Mucosa of rectum (tissue), 2 donors: ENCODE measurements at regions not wholly inside any gene's neighbourhood (a gene's known extent, or its start where the extent isn't known, plus 50 kb on each side); places are given as distances from the start of the nearest gene placed in this dataset.

Source experiments
- H3K27ac ChIP-seq, 2 donors: one replicate each; pipeline ENCODE4 v1.7.0; 2013; ENCODE audit warnings: inconsistent platforms in 2 of 2, low read depth in 2 of 2, low read length in 2 of 2
- H3K27me3 ChIP-seq, 2 donors: one replicate each; pipeline ENCODE4 v1.7.0; 2013; ENCODE audit warnings: low read length in 2 of 2; ENCODE audit not compliant: control insufficient read depth in 2 of 2, insufficient read depth in 2 of 2
- H3K36me3 ChIP-seq, 2 donors: one replicate each; pipeline ENCODE4 v1.7.0; 2013; ENCODE audit warnings: low read length in 2 of 2; ENCODE audit not compliant: control insufficient read depth in 2 of 2, insufficient read depth in 2 of 2
- H3K4me1 ChIP-seq, 2 donors: one replicate each; pipeline ENCODE4 v1.7.0; 2013; ENCODE audit warnings: low read length in 2 of 2, mild to moderate bottlenecking in 1 of 2; ENCODE audit not compliant: control insufficient read depth in 2 of 2, insufficient read depth in 2 of 2
- H3K4me3 ChIP-seq, 2 donors: one replicate each; pipeline ENCODE4 v1.7.0; 2013; ENCODE audit warnings: low read length in 2 of 2
- H3K9ac ChIP-seq, 2 donors: one replicate each; pipeline ENCODE4 v1.7.0; 2013; ENCODE audit warnings: low read length in 2 of 2, low read depth in 1 of 2, mild to moderate bottlenecking in 1 of 2
- H3K9me3 ChIP-seq, 2 donors: one replicate each; pipeline ENCODE4 v1.7.0; 2013; ENCODE audit warnings: low read length in 2 of 2; ENCODE audit not compliant: control insufficient read depth in 2 of 2
- donor health status: healthy.
- donor health status: Normal muscosa, but diverticular disease.

DNA sequence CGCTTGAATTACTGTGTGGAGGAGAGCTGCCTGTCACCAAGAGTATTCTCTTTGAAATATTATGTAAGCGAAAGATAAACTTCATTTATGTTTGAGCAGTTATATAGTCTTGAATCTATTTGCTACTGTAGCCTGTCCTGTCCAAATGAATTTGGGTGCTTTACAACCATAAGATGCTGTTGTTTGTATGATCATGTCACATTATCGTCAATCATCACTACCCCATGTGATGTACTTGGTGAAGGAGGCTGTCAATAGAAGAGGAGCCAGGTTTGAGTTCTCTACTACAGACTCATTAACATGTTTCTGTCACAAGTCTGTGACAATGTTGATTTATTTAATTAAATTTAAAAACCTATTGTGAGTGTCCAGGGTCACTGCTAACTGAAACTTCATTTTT is 403.3 kb upstream of the MEF2C start:
- H3K27ac ChIP-seq: no peak overlapping the region
- no peaks in the 10 kb centered on the region for H3K4me1 ChIP-seq
- no peaks in the 10 kb centered on the region for H3K27me3 ChIP-seq
- H3K4me3 ChIP-seq: no peak overlapping the region
- H3K9me3 ChIP-seq: no peaks in the 10 kb centered on the region
- no peaks in the 10 kb centered on the region for H3K36me3 ChIP-seq
- no peak overlapping the region for H3K9ac ChIP-seq

DNA sequence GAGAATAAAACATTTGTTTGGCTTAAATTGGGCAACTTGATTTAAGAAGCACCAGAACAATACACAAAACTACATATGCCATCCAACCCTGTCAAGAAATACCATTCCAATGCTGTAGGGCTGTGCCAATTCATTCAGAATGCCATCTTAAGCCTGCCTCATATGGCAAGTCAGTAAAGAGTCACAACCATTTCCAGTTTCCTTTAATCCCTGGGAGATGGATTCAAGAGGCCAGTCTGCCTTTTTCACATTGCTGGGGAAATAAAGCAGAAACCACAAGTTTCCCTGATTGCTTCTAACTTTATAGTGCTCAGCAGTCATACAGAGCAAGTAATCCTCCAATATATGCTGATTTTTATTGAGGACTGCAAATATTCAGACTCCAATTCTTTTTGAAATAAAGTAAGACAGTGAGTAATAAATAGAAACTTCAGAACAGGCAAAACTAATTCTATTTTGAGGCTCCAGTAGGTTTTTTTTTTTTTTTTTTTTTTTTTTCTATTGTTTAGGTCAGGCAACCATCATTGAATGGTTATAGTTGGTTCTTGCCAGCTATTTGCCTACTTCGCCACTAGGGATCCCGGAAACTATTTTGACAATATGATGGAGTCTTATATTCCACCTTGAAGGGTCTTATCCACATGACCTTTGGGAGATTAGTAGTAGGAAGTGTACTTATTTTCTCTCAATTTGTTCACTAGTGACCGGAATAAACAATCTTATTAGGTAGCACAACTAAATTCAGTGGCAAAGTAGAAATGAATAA is 400.9 kb upstream of the MEF2C start:
- Histone ChIP-seq H3K9me3 (no peaks in the 10 kb centered on the region), H3K9ac (no peak overlapping the region), H3K4me1 (no peaks in the 10 kb centered on the region), H3K27ac (no peak overlapping the region), H3K4me3 (no peak overlapping the region), H3K27me3 (no peaks in the 10 kb centered on the region), H3K36me3 (no peaks in the 10 kb centered on the region)

DNA sequence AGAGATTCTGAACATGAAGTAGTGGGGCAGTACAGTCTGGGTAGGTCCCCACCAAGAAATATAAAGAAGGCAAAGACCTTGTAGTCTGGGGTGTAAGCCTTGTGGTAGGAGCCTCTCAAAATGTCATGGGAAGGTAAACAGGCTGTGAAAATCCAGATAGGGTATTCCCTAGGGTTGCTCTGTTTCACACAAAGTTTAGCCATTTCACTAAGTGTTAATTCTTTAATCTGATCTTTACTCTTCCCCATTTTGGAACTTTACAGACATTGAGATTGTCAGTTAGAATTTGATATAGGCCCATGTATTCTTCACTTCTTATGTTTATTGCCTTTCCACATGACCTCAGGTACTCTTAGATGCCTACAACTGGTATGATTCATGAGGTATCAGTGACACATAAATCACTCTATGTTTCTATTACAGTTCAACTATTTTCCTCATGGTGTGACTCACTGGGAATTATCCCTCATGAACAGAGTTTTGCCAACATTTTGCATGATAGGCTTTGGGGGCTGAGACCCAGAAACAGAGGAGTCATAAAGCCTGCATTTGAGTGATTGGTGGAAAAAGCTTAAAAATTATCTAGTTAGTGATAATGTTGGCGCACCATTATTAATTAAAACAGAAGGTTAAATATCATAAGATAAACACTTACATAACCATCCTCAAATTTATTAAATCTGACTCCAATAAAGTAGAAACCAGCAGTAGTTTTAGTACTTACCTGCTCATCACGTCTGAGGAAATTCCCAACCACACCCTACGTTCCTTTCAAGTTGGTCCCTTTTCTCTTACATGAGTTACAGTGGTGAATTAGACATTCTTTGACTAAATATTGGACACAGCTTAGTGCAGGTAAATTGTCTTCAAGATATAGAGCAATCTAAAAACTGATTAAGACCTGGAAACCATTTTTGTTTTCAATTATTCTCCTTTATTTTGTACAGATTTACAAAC is 399.8 kb upstream of the MEF2C start:
- Histone ChIP-seq H3K9ac (no peak overlapping the region), H3K36me3 (no peaks in the 10 kb centered on the region), H3K9me3 (no peaks in the 10 kb centered on the region), H3K27ac (no peak overlapping the region), H3K4me3 (no peak overlapping the region), H3K4me1 (no peaks in the 10 kb centered on the region), H3K27me3 (no peaks in the 10 kb centered on the region)

DNA sequence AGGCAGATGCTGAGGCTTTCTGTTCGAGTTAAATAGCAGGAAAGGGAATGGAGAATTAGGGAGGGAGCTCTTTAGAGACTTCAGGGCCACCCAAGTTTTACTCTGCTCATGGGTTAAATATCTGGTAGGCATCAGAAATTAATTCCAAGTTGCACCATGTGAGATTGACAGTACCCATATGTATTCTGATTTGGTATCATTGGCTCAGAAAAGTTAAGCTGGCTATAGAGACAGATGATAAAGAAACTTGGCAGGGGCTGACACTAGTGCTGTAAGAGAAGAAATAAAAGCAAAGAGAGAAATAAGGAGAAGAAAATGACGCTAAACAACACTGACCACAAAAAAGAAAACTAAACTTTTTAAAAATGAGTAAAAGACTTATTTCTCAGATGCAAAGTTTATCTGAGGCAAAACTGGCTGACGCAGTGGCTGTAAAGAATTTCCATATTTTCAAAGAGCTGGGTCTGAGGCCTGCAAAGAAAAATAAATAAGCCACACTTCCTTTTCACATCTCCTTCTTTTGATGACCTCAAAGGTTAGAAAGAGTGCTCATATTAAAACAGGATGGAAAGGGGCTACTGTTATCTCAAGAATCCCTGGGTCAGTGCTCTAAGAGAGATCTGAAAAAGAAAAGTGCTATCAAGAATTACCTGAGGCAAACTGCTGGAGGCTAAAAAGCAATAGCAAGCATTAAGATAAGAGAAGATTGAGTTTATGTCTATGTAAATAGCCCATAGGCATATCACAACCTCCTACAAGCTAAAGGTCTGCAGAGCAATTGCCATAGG is 399.0 kb upstream of the MEF2C start:
- no peak overlapping the region for H3K27ac ChIP-seq
- no peak overlapping the region for H3K9ac ChIP-seq
- no peaks in the 10 kb centered on the region for H3K27me3 ChIP-seq
- H3K9me3 ChIP-seq: no peaks in the 10 kb centered on the region
- H3K4me1 ChIP-seq: no peaks in the 10 kb centered on the region
- H3K36me3 ChIP-seq: no peaks in the 10 kb centered on the region
- H3K4me3 ChIP-seq: no peak overlapping the region

DNA sequence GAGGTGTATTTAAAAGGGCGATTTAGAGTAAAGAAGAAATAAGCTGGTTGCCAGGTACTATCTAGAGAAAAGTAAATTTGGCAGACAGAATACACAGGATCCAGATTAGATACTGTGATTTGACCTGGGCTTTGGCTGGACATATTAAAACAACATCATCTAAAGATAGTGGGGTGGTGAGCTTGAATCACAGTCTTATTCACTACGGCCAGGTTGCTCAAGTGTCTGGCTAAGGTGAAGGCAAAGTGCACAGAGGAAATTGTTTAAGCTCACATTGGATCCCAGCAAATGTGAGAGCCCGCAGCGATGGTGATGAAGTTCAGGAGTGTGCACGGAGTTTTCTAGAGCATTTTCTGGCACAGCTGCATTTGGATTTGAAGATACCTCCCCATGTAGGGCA is 398.2 kb upstream of the MEF2C start:
- Histone ChIP-seq H3K9me3 (no peaks in the 10 kb centered on the region), H3K27me3 (no peaks in the 10 kb centered on the region), H3K36me3 (no peaks in the 10 kb centered on the region), H3K4me1 (no peaks in the 10 kb centered on the region), H3K27ac (no peak overlapping the region), H3K9ac (no peak overlapping the region), H3K4me3 (no peak overlapping the region)

DNA sequence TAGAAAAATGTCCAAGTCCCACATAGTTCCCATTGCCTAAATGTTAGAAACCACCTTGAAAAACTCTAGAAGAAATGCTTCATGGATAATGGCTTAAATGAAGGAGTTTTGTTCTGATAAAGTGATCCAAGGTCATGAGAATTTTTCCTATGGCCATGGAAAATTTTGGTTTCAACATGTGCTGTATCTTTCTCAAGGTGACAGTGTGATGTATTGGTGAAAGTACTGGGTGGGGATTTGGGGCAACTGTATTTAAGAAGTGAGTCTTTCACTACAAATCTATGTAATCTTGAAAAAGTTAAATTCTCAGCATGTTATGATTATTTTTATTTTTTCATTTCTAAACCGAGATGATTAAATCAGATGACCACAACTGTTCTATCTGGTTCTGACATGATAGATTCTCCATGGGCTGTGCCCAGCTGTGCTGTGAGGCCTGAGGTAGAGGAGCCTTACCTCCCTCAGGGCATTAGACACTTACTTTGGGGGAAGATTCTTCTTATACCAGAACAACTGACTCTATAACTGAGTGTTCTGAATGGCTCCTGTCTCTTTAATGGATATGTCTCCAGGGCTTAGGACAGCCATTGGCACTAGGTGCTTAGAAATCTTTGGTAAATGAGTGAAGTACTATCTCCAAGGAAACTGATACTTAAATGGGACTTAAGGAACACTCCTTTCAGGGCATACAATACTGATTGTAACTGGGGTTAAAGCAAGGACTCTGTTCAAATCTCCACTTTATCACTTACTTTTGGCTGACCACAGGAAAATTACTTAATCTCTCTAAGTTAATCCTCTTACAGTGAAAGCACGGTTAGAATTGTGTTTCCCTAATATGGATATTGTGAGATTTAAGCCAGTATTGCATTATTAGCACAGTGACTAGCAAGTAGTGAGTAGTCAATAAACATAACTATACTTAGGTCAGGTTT is 397.4 kb upstream of the MEF2C start:
- H3K9ac ChIP-seq: no peak overlapping the region
- no peaks in the 10 kb centered on the region for H3K9me3 ChIP-seq
- H3K27me3 ChIP-seq: no peaks in the 10 kb centered on the region
- H3K4me3 ChIP-seq: no peak overlapping the region
- no peak overlapping the region for H3K27ac ChIP-seq
- no peaks in the 10 kb centered on the region for H3K4me1 ChIP-seq
- H3K36me3 ChIP-seq: no peaks in the 10 kb centered on the region

DNA sequence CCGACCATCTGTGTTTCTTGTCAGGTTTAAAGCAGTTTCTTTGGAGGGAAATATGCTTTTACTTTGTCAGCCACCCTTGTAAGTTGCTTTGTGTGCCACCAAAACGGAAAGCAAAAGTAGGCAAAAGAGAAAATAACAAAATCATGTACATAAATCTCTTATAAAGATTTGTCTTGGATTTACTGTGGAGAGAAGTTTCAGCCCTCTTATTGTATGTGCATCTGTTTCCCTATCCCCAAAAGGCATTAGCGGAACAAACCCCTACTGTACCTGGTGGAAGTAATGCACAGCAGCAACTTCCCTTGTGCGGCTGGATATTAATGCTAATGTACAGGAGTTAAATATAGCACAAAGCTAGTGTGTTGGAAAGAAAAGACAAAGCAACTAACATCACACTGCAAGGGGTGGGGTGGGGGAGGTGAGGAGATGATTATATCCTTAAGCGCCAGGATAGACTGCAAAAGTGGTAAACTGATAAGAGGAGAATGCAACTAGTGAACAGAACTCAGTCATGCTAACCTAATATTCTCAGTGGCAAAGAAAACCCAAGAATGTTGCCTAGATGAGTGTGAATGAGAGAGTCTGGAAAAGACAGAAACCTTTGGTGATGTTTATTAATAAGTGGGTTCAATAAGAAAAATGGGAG is 396.5 kb upstream of the MEF2C start:
- no peaks in the 10 kb centered on the region for H3K9me3 ChIP-seq
- no peak overlapping the region for H3K9ac ChIP-seq
- no peaks in the 10 kb centered on the region for H3K4me1 ChIP-seq
- H3K27me3 ChIP-seq: no peaks in the 10 kb centered on the region
- no peak overlapping the region for H3K27ac ChIP-seq
- no peaks in the 10 kb centered on the region for H3K36me3 ChIP-seq
- no peak overlapping the region for H3K4me3 ChIP-seq

DNA sequence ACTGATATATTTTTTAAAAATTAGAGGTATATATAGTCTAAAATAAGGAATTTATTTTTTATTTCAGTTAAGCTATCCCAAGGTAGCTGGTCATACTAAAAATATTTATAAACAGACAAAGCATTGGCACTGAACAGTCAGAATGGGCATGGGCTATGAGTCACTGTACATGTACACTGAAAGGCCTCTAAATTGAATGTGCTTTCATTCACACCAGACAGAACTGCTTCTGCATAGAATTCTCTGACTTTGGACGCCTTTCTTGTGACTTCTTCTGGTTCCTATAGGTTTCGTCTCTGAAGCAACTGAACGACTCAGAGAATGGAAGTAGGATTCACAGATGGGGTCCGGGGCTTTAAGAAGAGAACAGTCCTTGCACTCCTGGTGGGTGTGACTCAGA is 394.8 kb upstream of the MEF2C start:
- Histone ChIP-seq H3K27me3 (no peaks in the 10 kb centered on the region), H3K9ac (no peak overlapping the region)

More for the DNA sequence above, 394.8 kb upstream of the MEF2C start:
- Histone ChIP-seq H3K27ac (no peak overlapping the region), H3K9me3 (no peaks in the 10 kb centered on the region), H3K4me3 (no peak overlapping the region), H3K4me1 (no peaks in the 10 kb centered on the region), H3K36me3 (no peaks in the 10 kb centered on the region)
